ENCODE measurements at regions not wholly inside any gene's neighbourhood (a gene's known extent, or its start where the extent isn't known, plus 50 kb on each side); places are given as distances from the start of the nearest gene placed in this dataset.

DNA sequence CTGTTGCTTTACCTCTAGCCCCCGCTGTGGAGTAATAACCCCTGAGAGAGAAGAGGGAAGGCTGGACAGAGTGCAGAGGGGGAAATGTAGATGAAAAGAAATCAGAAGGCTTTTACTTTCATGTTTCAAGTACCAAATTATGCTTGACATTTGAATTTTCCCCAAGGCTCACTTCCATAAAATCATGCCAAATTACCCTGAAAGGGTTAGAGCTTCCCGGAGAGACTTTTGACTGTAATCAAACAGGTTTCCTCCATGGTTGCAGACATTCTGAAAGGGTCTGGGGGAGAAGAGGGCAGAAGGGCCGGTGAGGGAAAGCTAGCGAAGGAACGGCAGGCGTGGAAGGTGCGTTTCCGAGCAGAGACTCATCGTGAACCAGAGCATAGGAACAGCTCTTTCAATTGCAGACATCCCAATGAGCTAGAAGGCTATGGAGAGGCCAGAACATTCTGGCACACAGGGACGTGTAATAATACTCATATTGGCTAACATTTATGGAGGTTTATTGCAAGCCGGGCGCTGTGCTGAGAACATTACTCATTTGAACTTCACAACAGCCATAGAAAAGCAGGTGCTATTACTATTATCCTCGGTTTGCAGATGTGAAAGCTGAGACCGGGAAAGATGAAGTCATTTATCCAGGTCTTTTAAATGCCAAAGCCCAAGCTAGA, 620.8 kb upstream of the AUTS2 start:
- TF ChIP-seq, protein P1, sequence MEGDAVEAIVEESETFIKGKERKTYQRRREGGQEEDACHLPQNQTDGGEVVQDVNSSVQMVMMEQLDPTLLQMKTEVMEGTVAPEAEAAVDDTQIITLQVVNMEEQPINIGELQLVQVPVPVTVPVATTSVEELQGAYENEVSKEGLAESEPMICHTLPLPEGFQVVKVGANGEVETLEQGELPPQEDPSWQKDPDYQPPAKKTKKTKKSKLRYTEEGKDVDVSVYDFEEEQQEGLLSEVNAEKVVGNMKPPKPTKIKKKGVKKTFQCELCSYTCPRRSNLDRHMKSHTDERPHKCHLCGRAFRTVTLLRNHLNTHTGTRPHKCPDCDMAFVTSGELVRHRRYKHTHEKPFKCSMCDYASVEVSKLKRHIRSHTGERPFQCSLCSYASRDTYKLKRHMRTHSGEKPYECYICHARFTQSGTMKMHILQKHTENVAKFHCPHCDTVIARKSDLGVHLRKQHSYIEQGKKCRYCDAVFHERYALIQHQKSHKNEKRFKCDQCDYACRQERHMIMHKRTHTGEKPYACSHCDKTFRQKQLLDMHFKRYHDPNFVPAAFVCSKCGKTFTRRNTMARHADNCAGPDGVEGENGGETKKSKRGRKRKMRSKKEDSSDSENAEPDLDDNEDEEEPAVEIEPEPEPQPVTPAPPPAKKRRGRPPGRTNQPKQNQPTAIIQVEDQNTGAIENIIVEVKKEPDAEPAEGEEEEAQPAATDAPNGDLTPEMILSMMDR (IDR thresholded peaks at IDR 0.05): no peak
- no peak for TF ChIP-seq POLR2A (IDR thresholded peaks at IDR 0.05)
